GM12891 (cell line): ENCODE measurements at regions not wholly inside any gene's neighbourhood (a gene's known extent, or its start where the extent isn't known, plus 50 kb on each side); places are given as distances from the start of the nearest gene placed in this dataset.

Experiments
- DNase-seq: peaks from one replicate; pipeline ENCODE4 v3.0.0; 2011; ENCODE audit warnings: low spot score; ENCODE audit not compliant: insufficient read length
- FAIRE-seq: peaks from 2 replicates; lab custom pipeline; 2011; peaks lifted over from hg19 to GRCh38; lab: Jason Lieb, UNC
- PAX5 ChIP-seq: IDR thresholded peaks from 2 replicates; pipeline ENCODE4 v1.6.1; 2011; ENCODE audit warnings: low read length, moderate library complexity, mild to moderate bottlenecking; ENCODE audit not compliant: insufficient read depth, severe bottlenecking
- POLR2A ChIP-seq: IDR thresholded peaks from 2 replicates; pipeline ENCODE4 v1.6.1; 2011; ENCODE audit warnings: low read depth, low read length, control low read depth
- POLR2AphosphoS5 ChIP-seq: IDR thresholded peaks from 2 replicates; pipeline ENCODE4 v1.6.1; 2011; ENCODE audit warnings: low read depth, low read length, control low read depth
- POU2F2 ChIP-seq: IDR thresholded peaks from 2 replicates; pipeline ENCODE4 v1.6.1; 2011; ENCODE audit warnings: low read depth, mild to moderate bottlenecking, control low read depth, low read length, moderate library complexity
- SPI1 ChIP-seq: IDR thresholded peaks from 2 replicates; pipeline ENCODE4 v1.6.1; 2011; ENCODE audit warnings: low read depth, low read length, control low read depth
- TAF1 ChIP-seq: IDR thresholded peaks from 2 replicates; pipeline ENCODE4 v1.6.1; 2011; ENCODE audit warnings: low read depth, low read length, control low read depth

DNA sequence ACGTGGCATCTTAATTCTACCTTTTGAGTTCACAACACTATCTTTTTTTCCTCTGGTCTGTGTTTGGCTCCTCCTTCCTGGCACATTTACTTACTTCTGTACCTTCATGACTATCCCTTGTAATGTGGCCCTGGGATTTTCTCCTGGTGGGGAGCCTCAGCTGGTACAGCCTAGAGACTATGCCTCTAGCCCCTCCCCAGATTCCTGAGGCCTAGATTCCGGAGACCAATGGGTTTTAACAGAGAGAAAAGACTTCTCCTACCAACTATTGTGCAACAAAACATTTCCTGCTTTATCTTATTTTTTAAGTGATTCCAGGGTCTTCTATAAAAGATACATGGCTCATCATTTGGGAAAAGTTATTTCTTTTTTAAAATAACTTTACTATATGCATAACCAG is 216.2 kb upstream of the KRR1 start:
- TF ChIP-seq POLR2AphosphoS5, result no peak
- TF ChIP-seq POLR2A, result no peak
- TF ChIP-seq TAF1, result no peak
- TF ChIP-seq SPI1, result no peak
- no peak for TF ChIP-seq POU2F2
- no peak for TF ChIP-seq PAX5
- no peak for FAIRE-seq
- DNase-seq, result no peak

DNA sequence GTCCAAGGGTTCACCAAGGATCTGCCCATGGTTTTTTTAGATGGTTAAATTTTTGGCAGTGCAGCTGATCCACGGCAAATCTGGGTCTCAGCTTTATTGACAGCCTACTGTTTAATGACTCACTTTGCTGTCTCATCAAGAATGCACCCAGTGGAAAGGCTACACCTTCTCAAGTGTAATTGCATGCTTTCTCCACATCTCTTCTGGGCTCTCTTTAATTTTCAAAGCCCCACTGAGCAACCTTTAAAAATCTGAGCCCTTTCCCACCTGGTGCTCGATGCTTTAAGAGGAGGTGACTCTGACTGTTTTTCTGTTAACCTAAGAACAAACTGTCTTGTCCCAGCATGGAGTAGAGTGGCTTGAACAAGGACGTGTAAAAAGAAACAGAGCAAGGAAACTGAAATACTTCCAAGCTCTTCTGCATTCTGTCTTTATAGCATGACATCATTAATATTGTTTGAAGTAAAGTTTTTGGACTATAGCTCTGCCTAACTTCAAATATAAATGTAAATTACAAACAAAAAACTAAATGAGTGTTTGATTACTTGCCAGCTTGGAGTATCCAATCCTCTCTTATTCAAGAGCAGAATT is 214.2 kb upstream of the KRR1 start:
- TF ChIP-seq PAX5 (no peak), TAF1 (no peak), POLR2AphosphoS5 (no peak), POLR2A (no peak), SPI1 (no peak), POU2F2 (no peak)
- DNase-seq (no peak), FAIRE-seq (no peak)

DNA sequence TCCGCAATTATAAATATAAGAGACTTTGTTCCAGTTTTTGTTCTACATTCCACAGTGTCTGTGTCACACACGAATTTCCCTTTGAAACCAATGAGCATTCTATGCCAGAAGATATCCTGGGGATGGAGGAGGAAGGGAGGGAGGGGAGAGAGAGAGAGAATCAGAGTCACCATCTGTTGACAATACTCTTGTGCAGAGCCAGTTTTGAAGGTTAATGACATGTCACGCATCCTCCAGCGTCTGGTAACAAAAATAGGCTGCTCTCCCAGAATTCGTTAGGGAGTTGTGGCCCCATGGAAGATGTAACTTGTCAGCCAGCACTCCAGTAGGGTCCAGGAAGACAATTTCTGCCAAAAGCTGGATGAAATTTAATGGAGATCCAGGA is 213.5 kb upstream of the KRR1 start:
- FAIRE-seq (no peak), DNase-seq (no peak)
- TF ChIP-seq TAF1 (no peak), SPI1 (no peak), POLR2A (no peak), POLR2AphosphoS5 (no peak), POU2F2 (no peak), PAX5 (no peak)

DNA sequence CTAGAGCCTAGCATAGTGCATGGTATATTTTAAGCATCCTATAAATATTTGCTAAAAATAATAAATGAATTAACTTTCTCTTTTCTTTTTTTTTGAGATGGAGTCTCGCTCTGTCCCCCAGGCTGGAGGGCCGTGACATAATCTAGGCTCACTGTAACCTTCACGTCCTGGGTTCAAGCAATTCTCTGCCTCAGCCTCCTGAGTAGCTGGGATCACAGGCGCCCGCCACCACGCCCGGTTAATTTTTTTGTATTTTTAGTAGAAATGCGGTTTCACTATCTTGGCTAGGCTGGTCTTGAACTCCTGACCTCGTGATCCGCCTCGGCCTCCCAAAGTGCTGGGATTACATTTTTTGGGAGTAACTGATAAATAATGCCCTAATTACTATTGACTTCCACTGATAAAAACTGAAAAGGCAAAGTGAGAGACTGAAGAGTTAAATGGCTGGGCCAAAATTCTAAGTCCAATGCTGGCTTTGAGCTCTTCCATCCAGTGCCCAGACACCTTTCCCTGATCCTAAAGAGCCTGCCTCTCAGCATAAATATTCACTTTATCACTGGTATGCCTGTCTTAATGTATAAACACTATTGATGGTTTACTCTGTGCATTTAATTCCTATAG is 213.0 kb upstream of the KRR1 start:
- FAIRE-seq (no peak), DNase-seq (no peak)
- no peak for TF ChIP-seq PAX5
- TF ChIP-seq SPI1, result no peak
- no peak for TF ChIP-seq POLR2A

DNA sequence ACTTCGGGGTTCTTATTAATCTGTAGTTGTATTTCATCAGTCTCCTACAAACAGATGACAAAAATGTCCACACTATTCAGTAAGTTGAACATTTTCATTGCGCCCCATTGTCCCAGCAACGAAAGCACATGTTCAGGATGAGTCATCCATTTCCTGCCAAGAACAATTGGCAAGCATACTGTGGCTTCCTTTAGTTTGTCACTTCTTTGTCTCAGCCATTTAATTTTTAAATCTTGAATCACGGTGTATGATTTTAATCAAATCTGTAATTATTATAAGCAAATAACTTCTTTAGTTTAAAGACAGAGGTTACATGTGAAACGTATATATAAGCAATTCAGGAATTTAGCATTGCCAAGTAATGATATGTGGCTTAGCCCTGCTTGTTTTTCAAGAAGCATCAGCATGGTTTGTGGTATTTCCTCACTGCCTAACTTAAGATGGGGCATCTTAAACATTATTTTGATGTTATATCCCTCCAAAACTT is 211.3 kb upstream of the KRR1 start:
- peak; percentile 5 for DNase-seq
- TF ChIP-seq SPI1 (no peak), POLR2A (no peak), TAF1 (no peak), POU2F2 (no peak), POLR2AphosphoS5 (no peak)
- FAIRE-seq, result peak; percentile 72

DNA sequence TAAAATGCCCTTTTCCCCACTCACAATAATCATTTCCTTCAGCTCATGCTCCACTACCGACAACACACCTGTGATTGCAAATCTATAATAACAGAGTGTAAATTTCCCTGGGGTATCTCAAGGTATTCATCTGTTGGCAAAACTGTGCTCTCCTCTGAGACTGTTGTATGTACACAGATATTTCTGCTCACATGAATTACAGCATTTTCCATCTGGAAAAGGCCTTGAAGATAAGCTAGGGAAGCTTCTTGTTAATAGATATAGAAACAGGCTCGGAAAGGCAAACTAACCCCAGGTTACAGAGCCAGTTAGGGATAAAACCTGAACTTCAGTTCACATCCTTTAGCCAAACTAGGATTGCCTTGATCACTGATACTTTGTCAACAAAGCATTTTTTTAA is 210.4 kb upstream of the KRR1 start:
- TF ChIP-seq POLR2AphosphoS5, result no peak
- TF ChIP-seq SPI1, result no peak
- TF ChIP-seq POLR2A, result no peak
- no peak for TF ChIP-seq POU2F2
- no peak for TF ChIP-seq TAF1
- no peak for TF ChIP-seq PAX5
- FAIRE-seq (no peak), DNase-seq (no peak)

DNA sequence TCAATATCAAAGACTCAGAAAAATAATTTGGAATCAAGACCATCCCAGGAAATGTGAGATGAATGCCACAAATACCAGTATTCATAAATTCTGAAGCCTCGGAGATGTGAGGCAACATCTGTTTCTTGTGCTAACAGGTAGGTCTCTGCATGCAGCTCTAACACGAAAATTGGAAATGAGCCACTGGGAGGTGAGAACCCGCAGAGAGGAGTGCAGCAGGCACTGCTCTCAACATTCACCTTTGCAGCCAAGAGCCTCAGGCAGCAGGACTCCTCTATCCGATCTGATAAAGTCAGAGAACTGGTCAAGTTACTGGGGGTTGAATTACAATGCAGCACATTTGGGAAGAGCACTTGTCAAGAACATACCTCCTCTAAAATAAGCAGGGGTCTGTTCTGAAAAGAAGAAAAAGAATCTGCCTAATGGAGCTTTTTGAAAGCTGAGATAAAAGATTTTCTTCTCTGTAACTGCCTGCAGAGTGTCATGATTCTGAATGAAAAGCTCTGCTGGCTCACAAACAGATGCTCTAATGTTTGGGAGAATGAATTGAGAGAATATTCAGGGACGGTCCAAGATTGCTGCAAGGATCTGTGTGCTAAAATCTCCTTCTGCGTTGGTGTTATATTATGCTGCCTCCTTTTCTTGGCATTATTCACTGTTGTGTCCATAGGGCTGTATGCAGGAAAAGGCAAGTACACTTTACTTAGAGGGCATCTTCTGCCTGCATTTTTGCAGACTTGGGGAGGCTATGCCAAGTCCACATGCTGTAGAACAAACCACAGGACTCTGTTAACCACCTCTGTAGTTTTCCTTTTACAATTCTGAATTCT is 209.6 kb upstream of the KRR1 start:
- no peak for TF ChIP-seq SPI1
- FAIRE-seq, result no peak
- DNase-seq, result no peak

DNA sequence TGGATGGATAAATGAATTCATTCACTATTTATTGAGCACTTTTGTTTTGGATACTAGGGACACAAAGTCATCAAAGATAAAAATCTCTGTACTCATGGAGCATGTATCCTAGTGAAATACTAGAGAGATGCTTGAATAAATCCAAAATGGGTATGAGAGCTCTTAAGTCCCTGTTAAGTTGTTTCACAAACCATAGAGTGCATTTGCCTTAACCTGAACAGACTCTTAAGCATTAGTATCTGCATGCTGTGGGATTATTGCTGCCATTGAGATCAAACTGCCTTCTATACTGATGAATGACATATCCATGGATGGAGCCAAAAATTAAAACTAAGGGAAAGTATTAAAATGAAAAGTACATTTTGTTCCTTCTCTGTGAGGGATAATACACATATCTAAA is 206.5 kb upstream of the KRR1 start:
- FAIRE-seq, result no peak
- TF ChIP-seq POU2F2, result no peak
- no peak for TF ChIP-seq POLR2AphosphoS5
- no peak for TF ChIP-seq PAX5
- TF ChIP-seq POLR2A, result no peak
- no peak for TF ChIP-seq SPI1
- TF ChIP-seq TAF1, result no peak
- DNase-seq, result no peak

DNA sequence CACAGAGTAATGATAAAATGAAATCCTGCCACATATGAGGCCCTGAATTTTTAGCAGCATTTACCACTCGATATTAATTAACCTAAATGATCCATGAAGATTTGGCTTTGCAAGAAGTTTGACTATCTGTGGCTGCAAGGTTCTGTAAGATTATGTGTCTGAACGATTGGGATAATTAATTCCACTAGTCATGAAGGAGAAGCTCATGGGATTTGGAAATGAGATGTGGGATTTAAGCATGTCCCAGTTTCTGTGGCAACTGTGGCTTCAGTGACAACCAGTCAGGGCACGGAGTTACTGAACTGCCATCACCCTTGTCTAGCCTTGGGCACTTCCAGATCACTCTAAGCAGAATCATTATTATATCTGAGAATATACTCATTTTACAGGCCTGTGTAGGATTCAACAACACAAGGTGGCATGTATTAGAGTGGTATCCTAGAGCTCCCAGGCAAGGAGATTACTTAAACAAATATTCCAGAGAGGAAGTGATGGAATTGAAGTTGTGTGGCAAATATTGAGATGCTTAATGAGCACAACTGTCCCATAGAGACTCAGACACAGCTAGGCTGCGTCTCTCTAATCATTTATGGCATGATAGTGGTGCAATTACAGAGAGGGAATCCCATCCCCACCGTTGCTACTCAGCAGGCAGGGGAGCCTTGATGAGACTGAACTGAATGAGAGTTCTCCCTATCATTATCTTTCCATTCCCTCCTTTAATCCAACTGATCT is 205.0 kb upstream of the KRR1 start:
- no peak for FAIRE-seq
- no peak for TF ChIP-seq PAX5
- no peak for TF ChIP-seq POU2F2
- no peak for TF ChIP-seq SPI1
- no peak for TF ChIP-seq TAF1
- TF ChIP-seq POLR2AphosphoS5, result no peak
- no peak for TF ChIP-seq POLR2A
- no peak for DNase-seq
